ENCODE measurements at regions not wholly inside any gene's neighbourhood (a gene's known extent, or its start where the extent isn't known, plus 50 kb on each side); places are given as distances from the start of the nearest gene placed in this dataset.

GRCh38 chr2:133992454-133992853, 261.4 kb upstream of the MGAT5 start:
- TF ChIP-seq CTCF (IDR thresholded peaks at IDR 0.05) (no peak), POLR2A (IDR thresholded peaks at IDR 0.05) (no peak)

Measured in gastroesophageal sphincter (tissue), 3 donors.